Left renal pelvis (tissue), 4 donors: ENCODE measurements at regions not wholly inside any gene's neighbourhood (a gene's known extent, or its start where the extent isn't known, plus 50 kb on each side); places are given as distances from the start of the nearest gene placed in this dataset.
A peak's percentile ranks its signal among the peaks of the same experiment; 100 is the strongest.

ENCODE experiments used
- DNase-seq, 4 donors: peaks; one replicate each; pipeline ENCODE4 v3.0.0-alpha.2; 2013; ENCODE audit warnings: low read depth in 4 of 4, low spot score in 3 of 4

DNA sequence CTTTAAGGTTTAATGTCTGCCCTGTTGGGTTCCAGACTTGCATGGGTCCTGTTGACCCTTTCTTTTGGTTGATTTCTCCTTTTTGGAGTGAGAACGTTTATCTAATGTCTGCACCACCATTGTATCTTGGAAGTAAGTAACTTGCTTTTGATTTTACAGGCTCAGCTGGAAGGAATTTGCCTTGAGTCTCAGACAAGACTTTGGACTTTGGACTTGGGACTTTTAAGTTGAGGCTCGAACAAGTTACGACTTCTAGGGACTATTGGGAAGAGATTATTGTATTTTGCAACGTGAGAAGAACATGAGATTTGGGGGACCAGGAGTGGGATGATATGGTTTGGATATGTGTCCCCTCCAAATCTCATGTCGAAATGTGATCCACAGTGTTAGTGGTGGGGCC is 267.7 kb downstream of the GLI2 start:
- DNase-seq: no peak

DNA sequence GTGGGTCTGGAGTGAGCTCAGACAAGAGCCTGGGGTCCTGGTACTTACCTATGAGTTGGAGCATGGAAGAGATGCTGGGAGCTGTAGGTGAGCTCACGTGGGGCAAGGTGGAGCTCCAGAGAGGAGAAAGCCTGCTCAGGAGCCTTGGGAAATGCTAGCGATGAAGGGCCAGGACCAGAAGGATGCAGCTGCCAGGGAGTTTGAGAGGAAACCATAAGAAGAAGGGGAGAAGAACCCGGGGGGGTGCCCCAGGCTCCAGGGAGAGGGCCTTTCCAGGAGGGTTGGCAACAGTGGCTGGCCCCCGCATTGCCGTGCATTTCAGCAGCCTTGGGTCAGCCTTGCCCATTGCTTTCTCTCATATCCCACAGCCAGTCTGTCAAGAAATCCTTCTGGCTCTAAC is 268.7 kb downstream of the GLI2 start:
- DNase-seq: no peak

DNA sequence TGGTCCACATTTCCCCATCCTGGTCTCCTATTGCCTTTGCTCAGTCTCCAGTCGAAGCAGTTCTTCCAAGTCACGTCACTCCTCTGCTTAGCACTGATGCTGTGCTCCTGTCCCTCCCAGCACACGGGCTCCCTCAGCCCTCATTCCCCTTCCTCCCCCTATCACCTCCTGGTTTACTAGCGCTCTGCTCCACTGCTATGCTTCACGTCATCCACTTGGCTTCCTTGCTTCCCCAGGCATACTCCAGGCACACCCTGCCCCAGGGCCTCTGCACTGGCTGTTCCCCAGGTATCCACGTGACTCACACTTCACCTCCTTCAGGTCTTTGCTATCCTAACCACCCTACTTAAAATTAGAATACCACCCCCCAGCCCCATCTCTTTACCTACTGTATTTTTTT is 269.3 kb downstream of the GLI2 start:
- no peak for DNase-seq

DNA sequence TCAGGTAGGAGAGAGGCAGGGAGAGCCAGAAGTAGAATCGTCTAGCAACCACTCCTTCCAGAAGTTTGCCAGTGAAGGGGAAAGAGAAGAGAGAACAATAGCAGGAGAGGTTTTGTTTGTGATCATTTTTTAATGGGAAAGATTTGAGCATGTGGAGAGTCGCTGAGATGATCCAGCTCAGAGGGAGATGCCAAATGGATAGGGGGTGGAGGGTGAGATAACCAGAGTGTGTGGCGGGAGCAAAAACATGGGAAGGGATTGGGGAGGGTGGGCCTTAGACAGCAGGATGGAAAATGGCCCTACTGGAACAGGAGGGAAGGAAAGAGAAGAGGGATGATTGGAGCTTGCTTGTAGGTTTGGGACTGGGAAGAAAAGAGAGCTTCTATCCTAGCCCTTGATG is 269.8 kb downstream of the GLI2 start:
- no peak for DNase-seq

DNA sequence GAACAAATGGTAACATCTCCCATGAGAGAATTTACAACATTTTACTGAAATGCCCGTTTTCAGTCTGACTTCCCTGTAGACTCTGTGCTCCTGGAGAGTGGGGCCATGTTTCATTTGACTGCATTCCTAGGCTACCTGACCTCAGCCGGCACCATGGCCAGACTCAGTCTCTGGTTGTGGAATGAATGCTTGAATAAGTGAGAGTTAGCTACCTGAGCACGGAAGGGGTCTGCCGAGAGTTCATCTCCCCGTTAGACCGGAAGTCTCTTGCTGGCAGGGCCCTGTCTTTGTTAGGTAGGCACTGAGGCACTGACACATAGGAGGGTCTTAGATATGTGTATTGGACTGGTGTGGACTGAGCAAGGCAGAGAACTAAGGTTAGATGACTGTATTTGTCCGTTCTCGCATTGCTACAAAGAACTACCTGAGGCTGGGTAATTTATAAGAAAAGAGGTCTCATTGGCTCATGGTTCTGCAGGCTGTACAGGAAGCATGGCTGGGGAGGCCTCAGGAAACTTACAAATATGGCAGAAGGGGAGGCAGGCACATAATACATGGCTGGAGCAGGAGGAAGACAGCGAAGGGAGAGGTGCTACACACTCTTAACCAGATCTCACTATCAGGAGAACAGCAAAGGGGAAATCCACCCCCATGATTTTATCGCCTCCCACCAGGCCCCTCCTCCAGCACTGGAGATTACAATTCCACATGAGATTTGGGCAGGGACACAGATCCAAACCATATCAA is 271.2 kb downstream of the GLI2 start:
- DNase-seq: no peak

DNA sequence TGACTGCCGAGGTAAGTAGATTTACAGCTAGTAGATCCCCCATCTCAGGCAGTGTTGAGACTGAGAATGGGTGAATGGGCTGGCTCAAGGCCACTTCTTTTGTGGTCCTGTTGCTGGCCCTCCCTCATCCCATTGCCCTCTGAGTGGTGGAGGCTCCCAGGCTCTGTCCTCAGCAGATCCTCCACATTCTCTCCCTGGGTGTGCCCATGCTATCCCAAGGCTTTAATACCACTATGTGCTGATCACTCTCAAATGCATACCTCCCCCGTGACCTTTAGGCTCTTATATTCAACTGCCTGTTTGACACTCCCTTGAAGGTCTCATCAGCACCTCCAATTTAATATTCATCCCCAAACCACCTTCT is 271.8 kb downstream of the GLI2 start:
- no peak for DNase-seq

DNA sequence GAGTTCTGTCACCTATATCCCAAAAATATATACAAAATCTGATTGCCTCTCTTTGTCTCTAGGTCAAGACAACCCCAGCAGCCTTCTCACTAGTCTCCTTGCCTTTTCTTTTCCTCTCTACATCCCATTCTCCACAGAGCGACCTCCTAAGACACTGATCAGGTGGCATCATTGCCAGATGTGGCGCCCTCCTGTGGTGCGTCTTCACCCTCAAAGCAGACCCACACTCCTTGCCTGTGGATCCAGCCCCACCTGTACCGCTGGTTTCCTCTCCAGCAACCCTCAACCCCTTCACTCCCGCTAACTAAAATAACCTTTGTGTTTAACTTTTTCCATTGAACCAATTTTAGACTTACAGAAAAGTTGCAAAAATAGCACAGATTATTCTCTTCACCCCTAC is 273.3 kb downstream of the GLI2 start:
- no peak for DNase-seq

DNA sequence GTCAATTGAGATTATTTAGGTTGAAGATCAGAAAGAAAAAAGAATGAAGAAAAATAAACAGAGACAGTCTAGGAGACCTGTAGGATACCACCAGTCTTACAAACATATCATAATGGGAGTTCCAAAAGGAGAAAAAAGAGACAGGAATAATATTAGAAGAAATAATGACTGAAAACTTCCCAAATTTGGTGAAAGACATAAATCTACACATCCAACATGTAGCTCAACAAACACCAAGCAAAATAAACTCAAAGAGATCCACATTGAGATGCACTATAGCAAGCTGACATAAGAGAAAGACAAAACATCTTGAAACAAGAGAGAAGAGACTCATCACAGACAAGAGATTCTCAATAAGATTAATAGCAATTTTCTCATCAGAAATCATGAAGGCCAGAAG is 274.0 kb downstream of the TFCP2L1 start:
- no peak for DNase-seq

DNA sequence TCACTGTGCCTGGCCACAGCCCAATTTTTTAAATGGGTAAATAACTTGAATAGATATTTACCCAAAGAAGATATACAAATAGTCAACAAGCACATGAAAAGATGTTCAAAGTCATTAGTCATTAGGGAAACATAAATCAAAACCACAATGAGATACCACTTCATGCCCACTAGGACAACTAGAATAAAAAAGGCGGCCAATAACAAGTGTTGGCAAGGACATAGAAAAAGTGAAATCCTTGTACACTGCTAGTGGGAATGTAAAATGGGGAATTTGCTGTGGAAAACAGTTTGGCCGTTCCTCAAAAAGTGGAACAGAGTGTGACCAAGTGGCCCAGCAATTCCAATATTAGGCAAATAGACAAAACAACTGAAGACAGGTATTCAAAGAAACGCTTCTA is 270.1 kb downstream of the TFCP2L1 start:
- DNase-seq: no peak

DNA sequence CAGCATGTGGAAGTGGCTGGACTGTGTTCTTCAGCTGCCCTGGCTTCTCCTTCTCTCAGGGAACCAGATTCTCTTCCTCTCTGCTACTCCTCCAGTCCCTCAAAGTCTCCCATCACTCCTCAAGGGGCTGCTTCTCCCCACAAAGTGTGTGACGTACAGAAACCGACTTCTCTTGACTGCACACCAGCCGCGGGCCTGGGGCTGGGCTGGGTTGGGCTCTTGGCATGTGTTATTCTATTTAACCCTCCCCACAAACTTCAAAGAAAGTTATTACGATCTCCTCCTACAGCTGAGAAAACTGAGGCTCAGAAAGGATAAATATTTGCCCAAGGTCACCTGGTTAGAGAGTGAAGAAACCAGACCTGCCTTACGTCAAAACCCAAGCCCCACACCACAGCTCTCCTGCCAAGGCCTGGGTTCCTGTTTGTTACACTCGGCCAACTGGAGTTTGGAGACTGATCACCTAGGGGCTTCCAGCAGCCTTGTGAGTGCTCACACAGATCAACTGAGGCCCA is 269.0 kb downstream of the TFCP2L1 start:
- DNase-seq: no peak

DNA sequence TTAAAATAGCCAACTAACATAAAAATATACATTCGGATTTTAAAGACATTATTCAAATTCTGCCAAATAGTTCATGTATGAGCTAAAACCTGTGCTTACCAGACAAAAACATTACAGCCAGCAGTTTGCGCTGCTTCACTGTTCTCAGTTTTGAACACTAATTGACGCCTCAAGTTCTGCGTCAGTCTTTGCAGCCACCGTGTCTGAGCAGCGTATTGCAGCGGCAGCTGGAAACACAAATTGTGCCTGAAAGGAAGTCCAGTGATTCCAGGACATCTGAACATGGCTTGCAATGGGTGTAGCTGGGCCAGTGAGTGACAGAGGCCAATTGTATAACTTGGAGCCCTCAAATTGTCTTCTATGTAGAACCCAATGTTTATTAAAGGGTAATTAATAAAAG is 267.6 kb downstream of the TFCP2L1 start:
- no peak for DNase-seq

DNA sequence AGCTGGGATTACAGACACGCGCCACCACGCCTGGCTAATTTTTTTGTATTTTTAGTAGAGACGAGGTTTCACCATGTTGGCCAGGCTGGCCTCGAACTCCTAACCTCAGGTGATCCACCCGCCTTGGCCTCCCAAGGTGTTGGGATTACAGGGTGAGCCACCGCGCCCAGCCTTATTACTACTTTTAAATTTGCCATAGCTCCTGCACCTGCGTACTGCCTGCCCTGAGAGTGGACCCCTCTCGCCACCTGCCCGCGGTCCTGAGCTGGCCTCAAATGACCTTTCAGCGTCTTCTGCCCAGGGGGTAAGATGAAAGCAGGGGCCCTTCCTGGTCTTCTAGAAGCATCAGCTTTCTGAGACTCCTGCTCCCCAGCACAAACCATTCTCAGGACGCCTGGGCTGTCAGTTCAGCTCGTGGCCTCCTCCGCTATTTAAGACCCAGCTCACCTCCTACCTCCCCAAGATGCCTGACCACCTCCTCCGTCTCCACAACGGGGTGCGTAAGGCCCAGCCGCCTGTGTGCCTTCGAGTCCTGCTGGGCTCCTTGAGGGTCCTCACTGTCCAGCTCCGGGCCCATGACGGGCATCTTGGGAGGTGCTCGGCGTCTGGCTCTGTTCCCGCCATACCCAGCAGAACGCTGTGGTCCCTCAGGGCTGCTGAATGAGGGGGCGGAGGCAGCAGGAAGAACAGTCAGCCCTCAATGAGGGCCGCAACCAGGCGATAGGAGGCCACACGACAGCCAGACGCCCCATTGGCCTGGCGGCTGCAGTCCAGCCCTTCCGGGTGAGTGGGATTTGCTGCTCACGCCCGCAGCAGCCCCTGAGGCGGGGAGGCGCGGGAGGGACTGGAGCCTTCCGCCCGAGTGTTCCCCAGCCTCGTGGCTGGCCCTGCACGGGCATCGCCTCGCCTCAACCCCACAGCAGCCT is 266.6 kb downstream of the TFCP2L1 start:
- DNase-seq: peak; percentile 37 to 51 (median 50)

DNA sequence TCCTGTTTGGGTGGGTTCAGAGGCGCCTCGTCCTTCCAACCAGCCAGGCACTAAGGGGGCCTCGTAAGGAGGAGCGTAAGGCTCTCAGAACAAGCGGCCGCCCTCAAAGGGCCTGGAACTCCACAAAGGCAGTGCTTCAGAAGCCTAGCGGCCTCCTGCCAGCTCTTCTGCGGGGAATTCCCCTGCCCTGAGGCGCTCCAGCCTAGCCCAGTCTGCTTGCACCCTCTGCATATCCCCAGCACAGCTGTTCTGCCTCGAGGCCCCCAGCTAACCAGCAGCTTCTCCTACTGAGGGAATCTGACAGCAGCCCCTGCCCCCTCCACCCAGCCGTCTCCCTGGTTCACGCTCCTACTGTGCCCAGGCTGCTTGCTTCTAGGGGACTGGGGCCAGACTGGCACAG is 265.9 kb downstream of the TFCP2L1 start:
- DNase-seq: no peak

DNA sequence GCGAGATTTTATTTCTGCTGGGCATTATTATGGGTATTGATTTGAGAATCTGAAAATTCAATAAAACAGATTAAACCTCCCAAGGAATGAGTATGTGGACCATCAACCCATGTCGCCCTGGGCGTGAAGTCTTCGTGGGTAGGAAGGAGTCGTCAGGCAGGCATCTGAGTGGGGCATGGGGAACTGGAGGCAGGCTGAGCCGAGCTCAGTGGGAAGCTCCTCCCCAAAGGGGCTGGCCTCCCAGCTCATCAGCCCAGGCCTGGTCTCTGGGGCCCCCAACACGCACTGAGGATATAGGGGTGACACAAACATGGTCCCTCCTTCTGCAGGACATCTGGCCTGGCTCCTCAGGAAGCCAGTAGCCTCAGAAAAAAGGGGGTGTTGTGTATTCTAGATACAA is 265.2 kb downstream of the TFCP2L1 start:
- no peak for DNase-seq

DNA sequence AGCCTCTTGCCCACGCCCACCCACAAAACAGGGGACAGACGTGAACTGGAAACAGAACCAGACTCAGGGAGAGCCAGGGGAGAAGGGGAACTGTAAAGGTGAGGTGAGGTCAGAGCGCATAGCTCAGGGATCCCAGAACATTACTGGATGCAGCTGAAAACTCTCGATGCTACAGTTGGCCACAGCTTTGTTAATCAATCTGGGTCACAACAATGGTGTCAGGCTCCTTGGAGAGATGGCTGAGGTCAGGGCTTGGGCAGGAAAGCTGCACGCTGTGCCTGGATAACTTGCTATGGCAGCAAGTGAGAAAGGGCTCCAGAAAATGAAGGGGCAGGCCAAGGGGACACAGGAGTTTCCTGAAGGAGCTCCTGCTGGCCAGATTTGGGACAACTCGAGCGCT is 263.3 kb downstream of the TFCP2L1 start:
- no peak for DNase-seq

DNA sequence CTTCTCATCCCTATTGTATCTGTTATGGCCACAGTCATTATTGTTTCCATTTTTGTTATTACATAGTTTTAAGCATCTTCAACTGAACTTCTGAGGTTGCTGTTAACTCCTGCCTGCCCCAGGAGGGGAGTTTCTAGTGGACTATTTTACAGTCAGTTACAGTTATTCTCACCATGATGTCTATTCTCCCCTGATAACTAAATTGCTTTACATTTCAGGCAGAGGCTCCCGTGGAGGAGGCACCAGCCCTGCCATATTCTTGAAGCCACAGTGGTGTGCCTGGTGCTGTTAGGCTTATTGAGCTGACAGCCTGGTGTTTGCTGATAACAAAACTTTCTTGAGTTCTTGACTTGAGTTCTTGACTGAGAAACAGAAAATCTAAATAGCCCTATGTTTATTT is 256.4 kb downstream of the TFCP2L1 start:
- DNase-seq: no peak

DNA sequence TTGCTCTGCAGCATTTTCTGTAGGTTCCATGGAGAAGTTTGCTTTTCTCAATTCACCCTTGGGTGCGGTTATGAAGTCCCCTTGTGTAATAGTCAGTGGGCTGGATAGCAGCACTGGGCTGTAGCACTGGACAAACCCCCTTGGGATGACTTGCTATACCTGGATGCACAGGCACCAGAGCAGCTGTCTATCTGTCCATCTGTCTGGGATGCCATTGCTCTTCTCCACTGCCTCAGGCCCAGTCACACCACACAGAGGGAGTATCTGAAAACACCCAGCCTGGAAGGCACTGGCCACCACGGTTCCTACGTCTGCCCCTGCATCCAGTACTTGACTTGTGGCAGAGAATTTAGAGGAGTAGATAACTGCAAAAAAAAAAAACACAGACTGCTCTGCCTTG is 254.5 kb downstream of the TFCP2L1 start:
- DNase-seq: no peak

DNA sequence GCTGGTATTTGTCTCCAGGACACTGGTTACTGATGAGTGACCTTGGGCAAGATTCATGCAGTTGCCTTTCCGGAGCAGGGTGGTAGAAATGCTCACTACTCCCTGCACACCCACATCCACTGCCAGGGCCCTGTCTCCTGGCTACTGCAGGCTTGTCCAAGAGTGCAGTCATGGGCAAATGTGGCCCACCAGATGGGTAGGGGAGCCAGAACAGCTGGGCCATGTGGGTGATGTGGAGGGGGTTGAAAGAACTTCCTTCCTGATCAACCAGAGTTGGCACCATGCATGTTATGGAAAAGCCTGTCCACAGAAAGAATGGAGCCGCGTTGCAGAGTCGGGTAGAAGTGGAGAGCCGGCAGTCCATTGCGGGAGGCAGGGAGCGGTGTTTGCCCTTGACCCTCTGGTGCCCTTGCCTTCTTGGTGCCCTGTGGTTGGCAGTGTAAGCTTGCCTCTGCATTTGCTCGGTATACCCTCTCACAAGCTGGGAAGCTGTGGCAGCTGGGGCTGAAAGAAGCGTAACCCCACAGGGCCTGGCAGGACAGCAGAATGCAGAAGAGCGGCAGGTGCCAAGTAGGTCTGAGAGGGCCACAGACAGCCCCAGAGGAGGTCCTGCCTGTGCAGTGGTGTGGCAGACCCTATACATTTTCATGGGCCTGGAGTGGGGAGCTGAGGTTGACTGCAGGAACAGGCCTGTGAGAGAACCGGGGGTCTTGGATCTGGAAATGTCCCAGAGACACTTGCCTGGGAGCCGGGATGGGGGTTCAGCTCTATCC is 253.2 kb downstream of the TFCP2L1 start:
- DNase-seq: no peak

DNA sequence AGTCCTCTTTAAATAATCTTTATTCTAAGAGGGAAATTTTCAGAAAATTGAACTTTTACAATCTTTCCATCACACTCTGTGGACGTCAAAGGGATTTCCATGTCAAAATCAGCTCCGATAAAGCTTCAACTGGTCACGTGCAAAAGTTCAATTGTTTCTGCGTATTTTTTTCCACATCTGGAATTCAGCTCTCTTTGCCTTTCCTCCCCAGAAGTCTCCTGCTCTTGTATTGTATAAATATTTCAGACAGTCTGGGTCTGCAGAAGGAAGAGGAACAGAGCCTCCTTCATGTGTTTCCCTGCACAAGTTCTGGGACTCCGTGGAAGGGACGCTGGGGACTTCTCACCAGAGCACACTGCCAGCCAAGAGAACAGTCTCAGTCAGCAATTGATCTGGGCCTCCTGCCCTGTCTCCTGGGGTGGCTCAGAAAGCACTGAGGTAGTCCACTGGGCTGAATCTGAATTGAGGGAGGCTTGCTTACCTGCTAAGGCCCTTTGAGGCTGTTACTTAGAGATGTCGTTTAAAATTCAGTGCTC is 251.5 kb downstream of the TFCP2L1 start:
- DNase-seq: no peak

DNA sequence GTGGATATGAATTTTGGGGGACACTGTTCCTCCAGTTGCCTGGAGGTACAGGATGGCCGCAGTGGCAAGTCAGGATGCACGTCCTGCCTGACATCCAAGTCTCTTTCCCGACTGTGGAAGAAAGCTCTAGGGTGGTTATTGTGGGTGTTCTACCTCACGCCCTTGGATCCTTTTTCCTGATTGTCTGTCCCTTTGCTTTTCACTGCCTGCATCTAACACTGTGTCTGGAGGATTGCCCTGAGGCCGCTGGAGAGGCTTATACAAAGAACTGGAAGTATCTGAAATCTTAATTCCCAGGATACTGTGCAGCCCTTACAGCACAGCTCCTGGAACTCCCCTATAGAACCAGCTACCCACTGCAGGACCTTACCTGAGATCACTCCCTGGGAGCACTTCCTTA is 250.5 kb downstream of the TFCP2L1 start:
- DNase-seq: no peak

DNA sequence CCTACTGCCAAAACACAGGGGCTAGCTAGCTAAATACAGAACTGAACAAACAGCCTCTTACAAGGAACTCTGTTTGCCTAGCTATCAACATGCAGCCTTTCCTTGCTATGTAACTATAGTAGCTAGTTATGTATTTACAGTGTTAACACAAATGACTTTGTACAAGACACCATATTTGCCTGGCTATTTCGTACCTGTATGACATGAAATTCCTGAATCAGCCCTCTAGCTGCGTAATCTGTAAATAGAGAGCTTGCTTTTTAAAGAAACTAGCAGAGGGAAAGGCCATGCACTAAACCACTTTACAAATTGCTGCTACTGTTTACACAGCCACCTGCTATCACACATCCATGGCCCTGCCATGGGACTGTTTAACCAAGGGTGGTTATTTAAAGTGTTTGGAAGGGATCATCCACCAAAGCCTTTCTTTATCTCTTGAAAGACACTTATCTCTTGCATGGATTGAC is 248.7 kb downstream of the TFCP2L1 start:
- DNase-seq: no peak
